Esophagus squamous epithelium (tissue), 4 donors: ENCODE measurements at regions not wholly inside any gene's neighbourhood (a gene's known extent, or its start where the extent isn't known, plus 50 kb on each side); places are given as distances from the start of the nearest gene placed in this dataset.

Source experiments
- CTCF ChIP-seq, 6 experiments: fragments of 450-650 bp in 4 of 6; fragments of 200-600 bp in 2 of 6; sonication (generic) in 2 of 6; IDR thresholded peaks; one replicate each; pipeline ENCODE4 v1.5.1; 2016 to 2019; ENCODE audit warnings: antibody characterized with exemption in 6 of 6, mild to moderate bottlenecking in 4 of 6, moderate library complexity in 4 of 6
- POLR2A ChIP-seq, 4 donors: fragments of 450-650 bp; IDR thresholded peaks; one replicate each; pipeline ENCODE4 v1.6.1; 2017; ENCODE audit warnings: antibody characterized with exemption in 4 of 4, mild to moderate bottlenecking in 4 of 4, moderate library complexity in 3 of 4

- no peak for TF ChIP-seq CTCF (IDR thresholded peaks at IDR 0.05)
- no peak for TF ChIP-seq POLR2A (IDR thresholded peaks at IDR 0.05)
Measured at GRCh38 chr21:15967661-15968060, 237.9 kb downstream of the USP25 start.
